DMS153 treated with DMSO at 0.1 percent for 48 hours (cell line): ENCODE measurements at regions not wholly inside any gene's neighbourhood (a gene's known extent, or its start where the extent isn't known, plus 50 kb on each side); places are given as distances from the start of the nearest gene placed in this dataset.

Source experiments
- DNase-seq: peaks from one replicate; lab custom pipeline; 2025; ENCODE audit not compliant: unreplicated experiment; lab: John Stamatoyannopoulos, UW

- DNase-seq = no peak
These were observed 202.6 kb downstream of the HRH4 start for GRCh38 chr18:24663026-24663425.

GRCh38 chr18:24669015-24669414 lies 208.6 kb downstream of the HRH4 start:
- DNase-seq = no peak

GRCh38 chr18:24669502-24669901 lies 209.1 kb downstream of the HRH4 start:
- DNase-seq = no peak

GRCh38 chr18:24672165-24672941 lies 211.9 kb downstream of the HRH4 start:
- DNase-seq = peak; percentile 20

GRCh38 chr18:24674200-24674599 lies 213.8 kb downstream of the HRH4 start:
- DNase-seq = no peak

GRCh38 chr18:24674605-24675004 lies 214.2 kb downstream of the HRH4 start:
- no peak for DNase-seq

- DNase-seq = no peak
These were observed 216.6 kb downstream of the HRH4 start for GRCh38 chr18:24677011-24677410.

- no peak for DNase-seq
These were observed 217.7 kb downstream of the HRH4 start for GRCh38 chr18:24678107-24678506.

- DNase-seq = no peak
These were observed 218.2 kb downstream of the HRH4 start for GRCh38 chr18:24678626-24679025.

GRCh38 chr18:24679062-24679461 lies 218.6 kb downstream of the HRH4 start:
- DNase-seq = no peak

GRCh38 chr18:24683925-24684324 lies 223.5 kb downstream of the HRH4 start:
- no peak for DNase-seq

- DNase-seq = no peak
These were observed 225.0 kb downstream of the HRH4 start for GRCh38 chr18:24685254-24685959.

GRCh38 chr18:24695168-24695567 lies 234.7 kb downstream of the HRH4 start:
- no peak for DNase-seq

GRCh38 chr18:24702001-24702515 lies 241.6 kb downstream of the HRH4 start:
- DNase-seq = no peak

- no peak for DNase-seq
These were observed 242.9 kb downstream of the HRH4 start for GRCh38 chr18:24703316-24703715.

- no peak for DNase-seq
These were observed 244.7 kb downstream of the HRH4 start for GRCh38 chr18:24704946-24705630.

GRCh38 chr18:24710474-24710873 lies 250.0 kb downstream of the HRH4 start:
- DNase-seq = no peak

- DNase-seq = no peak
These were observed 259.4 kb downstream of the HRH4 start for GRCh38 chr18:24719791-24720190.

- no peak for DNase-seq
These were observed 261.0 kb downstream of the HRH4 start for GRCh38 chr18:24721388-24721787.

- DNase-seq = no peak
These were observed 265.4 kb downstream of the HRH4 start for GRCh38 chr18:24725644-24726415.
